ENCODE measurements at regions not wholly inside any gene's neighbourhood (a gene's known extent, or its start where the extent isn't known, plus 50 kb on each side); places are given as distances from the start of the nearest gene placed in this dataset.

DNA sequence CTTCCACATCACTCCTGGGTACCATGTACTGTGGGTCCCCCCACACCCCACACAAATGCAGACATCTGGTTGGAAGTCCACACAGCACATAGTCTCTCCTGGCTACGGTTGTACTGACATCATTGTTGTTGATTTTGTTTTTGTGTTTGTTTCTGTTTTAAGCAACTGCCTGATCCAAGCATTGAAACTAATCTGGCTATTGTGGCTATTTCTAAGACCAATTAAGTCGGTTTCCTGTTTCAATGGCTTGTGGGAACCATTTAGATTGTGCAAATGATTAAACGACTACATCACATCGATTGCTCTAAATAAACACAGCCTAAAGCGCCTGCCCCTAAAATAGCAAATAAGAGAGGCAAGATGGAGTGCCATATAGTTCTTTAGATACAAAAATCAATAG is 226.8 kb upstream of the IRX4 start:
- TF ChIP-seq, protein P1, sequence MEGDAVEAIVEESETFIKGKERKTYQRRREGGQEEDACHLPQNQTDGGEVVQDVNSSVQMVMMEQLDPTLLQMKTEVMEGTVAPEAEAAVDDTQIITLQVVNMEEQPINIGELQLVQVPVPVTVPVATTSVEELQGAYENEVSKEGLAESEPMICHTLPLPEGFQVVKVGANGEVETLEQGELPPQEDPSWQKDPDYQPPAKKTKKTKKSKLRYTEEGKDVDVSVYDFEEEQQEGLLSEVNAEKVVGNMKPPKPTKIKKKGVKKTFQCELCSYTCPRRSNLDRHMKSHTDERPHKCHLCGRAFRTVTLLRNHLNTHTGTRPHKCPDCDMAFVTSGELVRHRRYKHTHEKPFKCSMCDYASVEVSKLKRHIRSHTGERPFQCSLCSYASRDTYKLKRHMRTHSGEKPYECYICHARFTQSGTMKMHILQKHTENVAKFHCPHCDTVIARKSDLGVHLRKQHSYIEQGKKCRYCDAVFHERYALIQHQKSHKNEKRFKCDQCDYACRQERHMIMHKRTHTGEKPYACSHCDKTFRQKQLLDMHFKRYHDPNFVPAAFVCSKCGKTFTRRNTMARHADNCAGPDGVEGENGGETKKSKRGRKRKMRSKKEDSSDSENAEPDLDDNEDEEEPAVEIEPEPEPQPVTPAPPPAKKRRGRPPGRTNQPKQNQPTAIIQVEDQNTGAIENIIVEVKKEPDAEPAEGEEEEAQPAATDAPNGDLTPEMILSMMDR (IDR thresholded peaks at IDR 0.05; ENCODE audit: control extremely low read depth, extremely low read depth, low read depth, missing control alignments), result no peak
- POLR2A ChIA-PET, result no interaction called here
- no peak for DNase-seq (ENCODE audit: extremely low spot score)
- CTCF ChIA-PET, result no interaction called here

DNA sequence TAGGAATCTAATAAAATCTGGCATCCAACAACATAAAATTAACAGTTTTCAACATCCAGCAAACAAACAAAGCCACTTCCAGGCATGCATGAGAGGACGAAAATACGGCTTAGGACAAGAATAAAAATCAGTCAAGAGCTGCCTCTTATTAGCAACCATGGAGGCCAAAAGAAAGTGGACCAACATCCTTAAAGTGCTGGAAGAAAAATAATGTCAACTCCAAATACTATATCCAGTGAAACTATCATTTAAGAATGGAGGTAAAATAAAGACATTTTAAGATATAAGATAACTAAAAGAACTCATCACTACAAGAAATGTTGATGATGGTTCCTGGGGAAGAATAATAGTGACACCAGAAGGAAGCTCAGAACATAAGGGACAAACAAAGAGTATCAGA is 224.0 kb upstream of the IRX4 start:
- ChIA-PET CTCF (no interaction called here), POLR2A (no interaction called here)
- TF ChIP-seq, protein P1 (IDR thresholded peaks at IDR 0.05; ENCODE audit: control extremely low read depth, extremely low read depth, low read depth, missing control alignments), result no peak
- DNase-seq (ENCODE audit: extremely low spot score), result no peak

DNA sequence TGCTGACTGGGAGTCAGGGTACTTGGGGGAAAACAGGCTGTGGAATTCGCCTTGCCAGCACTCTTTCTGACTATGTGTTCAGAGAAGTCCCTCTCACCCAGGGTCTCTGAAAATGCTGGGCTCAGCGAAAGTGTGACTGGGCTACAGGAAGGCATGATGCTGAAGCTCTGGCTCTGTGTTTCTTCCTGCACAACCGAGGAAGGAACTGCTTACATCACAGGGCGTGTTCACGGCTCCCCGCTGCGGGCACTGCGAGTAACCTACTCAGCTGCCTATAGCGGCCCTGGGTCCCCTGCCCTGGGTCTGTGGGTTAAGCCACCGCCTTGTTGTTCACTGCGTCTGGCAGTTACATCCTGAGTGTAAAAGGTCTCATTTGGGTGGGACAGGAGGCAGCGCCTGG is 222.4 kb upstream of the IRX4 start:
- TF ChIP-seq, protein P1 (IDR thresholded peaks at IDR 0.05; ENCODE audit: control extremely low read depth, extremely low read depth, low read depth, missing control alignments), result no peak
- POLR2A ChIA-PET, result no interaction called here
- CTCF ChIA-PET, result no interaction called here
- DNase-seq (ENCODE audit: extremely low spot score), result no peak

GRCh38 chr5:2103940-2104339 is 221.2 kb upstream of the IRX4 start:
- TF ChIP-seq, protein P1 (IDR thresholded peaks at IDR 0.05; ENCODE audit: control extremely low read depth, extremely low read depth, low read depth, missing control alignments), result no peak
- ChIA-PET CTCF (no interaction called here), POLR2A (no interaction called here)
- no peak for DNase-seq (ENCODE audit: extremely low spot score)

DNA sequence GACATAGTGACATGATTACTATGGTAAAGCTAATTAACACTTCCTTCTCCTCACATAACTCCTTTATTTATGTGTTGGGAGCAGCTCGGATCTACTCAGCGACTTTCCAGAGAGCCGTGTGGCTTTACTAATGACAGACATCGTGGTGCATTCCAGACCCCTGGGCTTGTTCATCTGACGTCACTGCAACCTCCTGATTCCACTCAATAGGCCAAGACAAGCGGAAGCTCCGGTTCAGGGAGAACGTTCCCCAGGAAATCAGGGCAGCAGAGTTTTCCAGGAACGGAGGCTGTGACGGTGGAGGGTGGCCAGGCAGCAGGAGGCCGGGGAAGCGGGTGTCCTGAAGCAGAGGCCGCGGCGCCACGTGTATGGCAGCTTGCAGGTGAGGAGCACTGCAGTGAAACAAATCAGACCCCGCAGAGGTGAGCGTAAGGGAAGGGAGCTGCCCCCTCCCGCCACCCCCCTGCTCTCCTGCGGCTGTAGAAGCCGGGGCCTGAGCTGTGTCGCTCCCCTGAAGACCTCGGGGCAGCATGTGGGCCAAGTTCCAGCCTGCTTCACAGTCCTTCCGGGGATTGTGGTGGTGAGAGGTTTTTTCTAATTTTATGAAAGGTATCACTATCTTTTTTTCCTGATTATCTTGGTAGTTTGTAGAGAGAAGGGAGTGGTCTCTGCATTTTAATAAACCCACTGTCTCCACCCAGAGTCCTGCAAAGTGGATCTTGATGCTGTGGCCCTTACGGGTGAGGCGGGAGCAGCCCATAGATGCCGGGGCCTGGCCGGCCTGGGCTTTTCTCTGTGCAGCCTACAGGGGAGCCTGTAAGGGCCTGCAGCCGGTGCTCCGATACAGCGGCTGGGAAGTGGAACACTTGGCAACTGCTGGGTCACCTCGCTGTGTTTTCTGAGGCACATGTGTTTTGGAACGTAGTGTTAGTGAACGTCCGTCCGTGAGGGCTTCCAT is 220.4 kb upstream of the IRX4 start:
- no peak for DNase-seq (ENCODE audit: extremely low spot score)
- ChIA-PET CTCF (no interaction called here), POLR2A (no interaction called here)
- TF ChIP-seq, protein P1 (IDR thresholded peaks at IDR 0.05; ENCODE audit: control extremely low read depth, extremely low read depth, low read depth, missing control alignments), result no peak

GRCh38 chr5:2101685-2102084 is 219.0 kb upstream of the IRX4 start:
- POLR2A ChIA-PET, result no interaction called here
- DNase-seq (ENCODE audit: extremely low spot score), result no peak
- CTCF ChIA-PET, result no interaction called here
- TF ChIP-seq, protein P1 (IDR thresholded peaks at IDR 0.05; ENCODE audit: control extremely low read depth, extremely low read depth, low read depth, missing control alignments), result no peak
